WTC11 (cell line): ENCODE measurements at regions not wholly inside any gene's neighbourhood (a gene's known extent, or its start where the extent isn't known, plus 50 kb on each side); places are given as distances from the start of the nearest gene placed in this dataset.

ENCODE experiments used
- ATAC-seq: fragments of 200-7000 bp; cut with Tn5 transposase; 2 replicates; pipeline ENCODE4 v1.10.0; 2021; ENCODE audit warnings: mild to moderate bottlenecking, moderate library complexity
- CTCF ChIA-PET: fragments of 300-600 bp; sonication (Branson Sonifier 250); formaldehyde crosslinking; loops from one replicate; lab custom pipeline; 2021; ENCODE audit warnings: antibody characterized with exemption; lab: Charles Lee
- POLR2A ChIA-PET: fragments of 350-600 bp; sonication (Branson Sonifier 250); formaldehyde crosslinking; loops from one replicate; lab custom pipeline; 2021; ENCODE audit warnings: antibody characterized with exemption; lab: Charles Lee
- DNase-seq: peaks from one replicate; pipeline ENCODE4 v3.0.0; 2021; ENCODE audit warnings: low spot score
- H3K27ac Mint-ChIP-seq: 2 replicates; pipeline ENCODE4 v1.8.0; 2021; ENCODE audit warnings: mixed read lengths
- H3K27me3 Mint-ChIP-seq: 2 replicates; pipeline ENCODE4 v1.8.0; 2021; ENCODE audit warnings: low read depth, mild to moderate bottlenecking, moderate library complexity, mixed read lengths
- H3K36me3 Mint-ChIP-seq: 2 replicates; pipeline ENCODE4 v1.8.0; 2021; ENCODE audit warnings: mixed read lengths
- H3K4me1 Mint-ChIP-seq: 2 replicates; pipeline ENCODE4 v1.8.0; 2022; ENCODE audit warnings: mixed read lengths
- H3K4me3 Mint-ChIP-seq: 2 replicates; pipeline ENCODE4 v1.8.0; 2021; ENCODE audit warnings: mild to moderate bottlenecking, moderate library complexity, mixed read lengths
- H3K9me3 Mint-ChIP-seq: 2 replicates; pipeline ENCODE4 v1.8.0; 2021; ENCODE audit warnings: mixed read lengths
- AR ChIP-seq: fragments of 250-450 bp; sonication (Bioruptor Pico); IDR thresholded peaks from 2 replicates; pipeline ENCODE4 v1.9.0; 2021; ENCODE audit warnings: mild to moderate bottlenecking
- ARID4B ChIP-seq: sonication (generic); formaldehyde crosslinking; IDR thresholded peaks from 2 replicates; pipeline ENCODE4 v1.8.0; 2023; ENCODE audit warnings: missing genetic modification reagents, mild to moderate bottlenecking, borderline replicate concordance
- CBFB ChIP-seq: sonication (generic); formaldehyde crosslinking; IDR thresholded peaks from 2 replicates; pipeline ENCODE4 v1.8.1; 2022; ENCODE audit warnings: mild to moderate bottlenecking, low read depth, missing genetic modification reagents
- CDX4 ChIP-seq: fragments of 250-450 bp; sonication (Bioruptor Pico); IDR thresholded peaks from 2 replicates; pipeline ENCODE4 v1.9.0; 2021; ENCODE audit warnings: moderate library complexity, mild to moderate bottlenecking, inconsistent platforms, borderline replicate concordance
- ETV6 ChIP-seq: sonication (generic); formaldehyde crosslinking; IDR thresholded peaks from 2 replicates; pipeline ENCODE4 v1.8.1; 2022; ENCODE audit warnings: mild to moderate bottlenecking, missing genetic modification reagents
- FOXP1 ChIP-seq: sonication (generic); formaldehyde crosslinking; IDR thresholded peaks from 2 replicates; pipeline ENCODE4 v1.8.0; 2022; ENCODE audit warnings: missing genetic modification reagents, mild to moderate bottlenecking, moderate library complexity, borderline replicate concordance
- HMGA2 ChIP-seq: fragments of 250-450 bp; sonication (Bioruptor Pico); IDR thresholded peaks from 2 replicates; pipeline ENCODE4 v1.4.0; 2021; ENCODE audit warnings: mild to moderate bottlenecking, moderate library complexity
- MAX ChIP-seq: sonication (generic); formaldehyde crosslinking; IDR thresholded peaks from 2 replicates; pipeline ENCODE4 v1.8.0; 2022; ENCODE audit warnings: mild to moderate bottlenecking, missing genetic modification reagents
- MXD4 ChIP-seq: fragments of 250-450 bp; sonication (Bioruptor Pico); IDR thresholded peaks from 2 replicates; pipeline ENCODE4 v1.8.0; 2021; ENCODE audit warnings: mild to moderate bottlenecking, moderate library complexity, borderline replicate concordance
- NR1H2 ChIP-seq: sonication (generic); formaldehyde crosslinking; IDR thresholded peaks from 2 replicates; pipeline ENCODE4 v1.9.0; 2021; ENCODE audit warnings: mild to moderate bottlenecking, moderate library complexity, missing genetic modification reagents
- NR3C1 ChIP-seq: sonication (generic); formaldehyde crosslinking; conservative IDR thresholded peaks from 2 replicates; pipeline ENCODE4 v1.8.1; 2023; ENCODE audit warnings: low read depth, mild to moderate bottlenecking, missing genetic modification reagents
- TCF7 ChIP-seq: sonication (generic); formaldehyde crosslinking; IDR thresholded peaks from 2 replicates; pipeline ENCODE4 v1.8.0; 2022; ENCODE audit warnings: mild to moderate bottlenecking, low read depth, missing genetic modification reagents, moderate library complexity
- ZNF138 ChIP-seq: sonication (generic); formaldehyde crosslinking; conservative IDR thresholded peaks from 2 replicates; pipeline ENCODE4 v1.8.1; 2022; ENCODE audit warnings: mild to moderate bottlenecking, moderate library complexity, missing genetic modification reagents
- ZNF512 ChIP-seq: sonication (generic); formaldehyde crosslinking; IDR thresholded peaks from 2 replicates; pipeline ENCODE4 v1.8.1; 2022; ENCODE audit warnings: missing genetic modification reagents, borderline replicate concordance

GRCh38 chr5:84825606-84826005 lies 440.9 kb upstream of the EDIL3 start:
- H3K9me3 Mint-ChIP-seq: peaks cover 11% of the 10 kb centered on the region
- no peak for TF ChIP-seq CBFB
- no peak for TF ChIP-seq NR3C1 (CRISPR knock-in tag)
- no peak for TF ChIP-seq ARID4B (CRISPR knock-in tag)
- no peak for TF ChIP-seq ZNF138 (CRISPR knock-in tag)
- TF ChIP-seq ZNF512 (CRISPR knock-in tag): no peak
- TF ChIP-seq AR (CRISPR knock-in tag): no peak
- no peak for TF ChIP-seq MAX (CRISPR knock-in tag)
- TF ChIP-seq NR1H2 (CRISPR knock-in tag): no peak
- TF ChIP-seq TCF7 (CRISPR knock-in tag): no peak
- TF ChIP-seq ETV6 (CRISPR knock-in tag): no peak

GRCh38 chr5:84821924-84822323 lies 437.2 kb upstream of the EDIL3 start:
- TF ChIP-seq MXD4: no peak
- TF ChIP-seq CDX4: no peak
- TF ChIP-seq HMGA2 (CRISPR knock-in tag): no peak
- no peak for TF ChIP-seq FOXP1 (CRISPR knock-in tag)
- Mint-ChIP-seq H3K9me3 (no peaks in the 10 kb centered on the region), H3K27ac (peak overlapping the region; percentile 77; the same call in 1 of the 2 replicates), H3K27me3 (no peaks in the 10 kb centered on the region), H3K36me3 (no peaks in the 10 kb centered on the region), H3K4me1 (peaks cover 9% of the 10 kb centered on the region), H3K4me3 (no peak overlapping the region)
- CTCF ChIA-PET: no interaction called here
- no peak for DNase-seq
- POLR2A ChIA-PET: no interaction called here
- peak; percentile 68 for ATAC-seq

More at GRCh38 chr5:84825606-84826005, 440.9 kb upstream of the EDIL3 start:
- H3K36me3 Mint-ChIP-seq: peaks cover 11% of the 10 kb centered on the region
- DNase-seq (no peak), ATAC-seq (no peak)
- H3K4me1 Mint-ChIP-seq: peaks cover 7% of the 10 kb centered on the region
- H3K27me3 Mint-ChIP-seq: no peaks in the 10 kb centered on the region
- H3K27ac Mint-ChIP-seq: no peak overlapping the region
- ChIA-PET POLR2A (no interaction called here), CTCF (no interaction called here)
- no peak overlapping the region for H3K4me3 Mint-ChIP-seq
